GM19328 (cell line): ENCODE measurements at regions not wholly inside any gene's neighbourhood (a gene's known extent, or its start where the extent isn't known, plus 50 kb on each side); places are given as distances from the start of the nearest gene placed in this dataset.
A peak's percentile ranks its signal among the peaks of the same experiment; 100 is the strongest.
"Not testable (repeated sequence)": the region's sequence is repeated elsewhere in the genome, so short reads cannot be mapped to it uniquely, and the experiment has no call there.

Source experiments
- ATAC-seq: cut with Tn5 transposase; IDR thresholded peaks from one replicate; pipeline ENCODE4 v1.9.1; 2021; ENCODE audit warnings: mild to moderate bottlenecking, moderate library complexity; ENCODE audit not compliant: unreplicated experiment

DNA sequence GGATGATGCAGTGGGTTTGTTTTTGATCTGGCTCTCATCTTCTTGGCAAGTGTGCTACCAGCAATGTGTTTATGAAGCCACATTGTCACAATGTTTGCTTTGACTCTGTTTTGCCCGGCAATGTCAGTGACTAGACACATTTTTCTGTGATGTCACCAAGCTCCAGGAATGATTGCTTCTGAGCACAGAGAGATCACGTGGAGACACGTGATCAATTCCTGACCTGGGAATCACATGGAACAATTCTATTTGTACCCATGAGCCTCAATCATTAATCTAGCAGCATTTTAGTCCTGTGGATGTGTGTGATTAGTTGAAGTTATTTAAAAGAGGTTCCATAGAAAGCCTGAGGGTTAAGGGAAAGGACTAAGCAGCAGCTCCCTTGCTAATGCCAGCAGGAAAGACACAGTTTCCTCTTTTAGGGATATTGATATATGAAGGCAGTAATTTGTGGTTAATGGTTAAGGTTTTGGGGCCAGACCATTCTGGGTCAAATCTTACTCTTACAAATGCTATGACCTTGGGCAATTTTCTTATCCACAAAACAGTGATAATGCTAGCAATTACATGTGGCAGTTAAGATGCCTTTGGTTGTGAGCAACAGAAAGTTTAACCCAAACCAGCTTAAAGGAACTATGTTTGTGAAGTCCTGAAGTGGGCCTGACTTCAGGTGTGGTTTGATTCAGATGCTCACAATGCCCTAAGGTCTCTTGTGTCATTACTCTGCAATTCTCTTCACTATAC is 59.0 kb downstream of the FASLG start:
- ATAC-seq = no peak

- ATAC-seq = no peak
Observed at GRCh38 chr1:172719066-172719627, 60.2 kb downstream of the FASLG start.

GRCh38 chr1:172719694-172720138 is 60.8 kb downstream of the FASLG start:
- ATAC-seq = no peak

- ATAC-seq = no peak
Observed at GRCh38 chr1:172720339-172720738, 61.4 kb downstream of the FASLG start.

GRCh38 chr1:172723251-172723650 is 64.3 kb downstream of the FASLG start:
- no peak for ATAC-seq

DNA sequence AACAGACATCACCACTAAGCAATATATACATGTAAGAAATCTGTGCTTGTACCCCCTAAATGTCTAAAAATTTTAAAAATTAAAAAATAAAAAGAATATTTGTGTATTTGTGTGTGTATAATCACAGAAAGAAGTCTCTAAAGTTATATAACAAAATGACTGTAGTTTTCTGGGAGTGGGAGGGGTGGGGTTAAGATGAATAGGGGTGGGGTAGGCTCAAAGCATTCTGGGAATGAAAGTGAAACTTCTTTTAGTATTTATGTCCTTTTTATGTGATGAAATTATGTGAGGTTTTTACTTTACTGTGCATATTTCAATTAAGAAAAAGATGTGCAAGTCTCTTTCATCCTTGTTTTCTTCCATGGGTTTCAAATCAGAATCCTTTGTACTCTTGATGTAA is 65.3 kb downstream of the FASLG start:
- no peak for ATAC-seq

DNA sequence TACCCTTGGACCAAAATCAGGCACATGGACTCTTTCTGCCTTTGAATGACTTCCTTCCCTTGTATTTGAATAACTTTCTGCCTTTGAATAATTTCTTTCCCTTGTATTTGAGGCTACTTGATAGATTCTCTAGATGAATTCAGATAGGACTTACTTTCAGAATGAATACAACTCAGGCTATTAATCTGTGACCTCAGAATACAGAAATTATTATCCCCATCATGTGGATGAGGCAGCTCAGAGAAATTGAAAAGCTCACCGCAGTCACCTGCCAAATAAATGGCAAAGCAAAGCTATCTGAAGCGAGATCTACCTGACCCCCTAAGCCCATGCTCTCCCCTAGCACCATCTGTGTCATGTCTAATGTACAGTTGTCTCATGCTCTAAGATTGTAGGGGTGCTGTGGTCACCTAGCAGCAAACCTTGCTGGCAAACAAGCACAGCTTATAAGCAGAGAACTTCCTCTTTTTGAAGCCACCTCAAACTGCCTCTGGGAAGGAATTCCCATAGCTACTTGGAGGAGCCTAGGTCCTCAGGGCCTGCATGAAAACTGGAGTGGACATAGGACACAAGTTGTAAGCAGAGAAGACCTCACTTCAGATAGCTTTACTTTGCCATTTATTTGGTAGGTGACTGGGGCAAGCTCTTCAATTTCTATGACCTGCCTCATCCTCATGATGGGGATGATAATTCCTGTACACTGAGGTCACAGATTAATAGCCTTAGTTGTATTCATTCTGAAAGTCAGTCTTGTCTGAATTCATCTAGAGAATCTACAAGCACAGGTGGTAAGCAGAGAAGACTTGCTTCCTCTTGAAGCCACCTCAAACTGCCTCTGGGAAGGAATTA is 66.1 kb downstream of the FASLG start:
- peak; percentile 83 for ATAC-seq

DNA sequence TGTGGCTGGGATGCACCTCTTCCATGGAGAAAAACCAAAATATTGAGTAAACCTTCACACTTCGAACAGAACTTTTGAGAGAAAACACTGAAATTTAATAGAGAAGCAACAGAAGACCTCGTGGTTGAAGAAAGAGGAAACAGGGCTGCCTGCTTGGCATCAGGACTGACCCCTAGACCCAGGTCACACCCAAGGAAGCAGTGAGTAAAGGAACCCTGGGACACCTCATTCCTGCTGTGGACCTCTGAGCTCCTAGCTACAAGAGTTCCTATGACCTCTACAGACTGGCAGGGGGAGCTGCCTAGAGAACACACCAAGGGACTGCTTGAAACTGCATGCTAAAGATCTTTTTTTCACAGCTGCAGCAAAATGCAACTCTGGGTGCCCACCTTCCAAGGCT is 67.8 kb downstream of the FASLG start:
- no peak for ATAC-seq

DNA sequence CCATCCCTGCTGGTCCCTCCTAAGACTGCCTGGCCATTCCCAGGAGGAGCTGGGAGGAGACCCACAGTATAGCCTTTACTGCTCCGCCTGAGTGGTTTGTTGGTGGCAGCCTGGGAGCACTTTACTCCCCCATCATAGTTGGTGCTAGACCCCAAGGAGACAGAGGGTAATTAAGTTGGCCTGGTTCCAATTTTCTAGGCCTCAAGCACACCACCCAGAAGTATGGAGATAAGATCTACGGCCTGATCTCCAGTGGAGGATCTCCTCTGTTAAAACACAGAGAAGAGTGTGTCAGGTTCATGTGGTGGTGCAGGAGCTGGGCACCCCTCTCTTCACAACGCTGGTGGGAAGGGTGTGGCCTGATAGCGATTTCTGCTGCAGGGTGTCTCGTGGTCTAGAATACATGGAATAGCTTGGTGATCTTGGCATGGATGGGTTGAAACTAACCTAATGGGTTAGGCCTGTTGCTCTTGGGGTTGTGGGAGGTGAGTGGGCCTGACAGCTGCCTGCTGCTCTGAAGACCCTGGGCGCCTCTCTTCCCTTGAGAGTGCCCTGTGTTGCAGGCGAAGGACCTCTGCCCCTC is 68.5 kb downstream of the FASLG start:
- ATAC-seq = no peak

GRCh38 chr1:172727956-172728603 is 69.2 kb downstream of the FASLG start:
- ATAC-seq = no peak

GRCh38 chr1:172728705-172729104 is 69.8 kb downstream of the FASLG start:
- not testable (repeated sequence) for ATAC-seq

- ATAC-seq = no peak
Observed at GRCh38 chr1:172732427-172732826, 73.5 kb downstream of the FASLG start.

GRCh38 chr1:172733815-172734214 is 74.9 kb downstream of the FASLG start:
- ATAC-seq = no peak

GRCh38 chr1:172738389-172738788 is 79.5 kb downstream of the FASLG start:
- ATAC-seq = no peak

DNA sequence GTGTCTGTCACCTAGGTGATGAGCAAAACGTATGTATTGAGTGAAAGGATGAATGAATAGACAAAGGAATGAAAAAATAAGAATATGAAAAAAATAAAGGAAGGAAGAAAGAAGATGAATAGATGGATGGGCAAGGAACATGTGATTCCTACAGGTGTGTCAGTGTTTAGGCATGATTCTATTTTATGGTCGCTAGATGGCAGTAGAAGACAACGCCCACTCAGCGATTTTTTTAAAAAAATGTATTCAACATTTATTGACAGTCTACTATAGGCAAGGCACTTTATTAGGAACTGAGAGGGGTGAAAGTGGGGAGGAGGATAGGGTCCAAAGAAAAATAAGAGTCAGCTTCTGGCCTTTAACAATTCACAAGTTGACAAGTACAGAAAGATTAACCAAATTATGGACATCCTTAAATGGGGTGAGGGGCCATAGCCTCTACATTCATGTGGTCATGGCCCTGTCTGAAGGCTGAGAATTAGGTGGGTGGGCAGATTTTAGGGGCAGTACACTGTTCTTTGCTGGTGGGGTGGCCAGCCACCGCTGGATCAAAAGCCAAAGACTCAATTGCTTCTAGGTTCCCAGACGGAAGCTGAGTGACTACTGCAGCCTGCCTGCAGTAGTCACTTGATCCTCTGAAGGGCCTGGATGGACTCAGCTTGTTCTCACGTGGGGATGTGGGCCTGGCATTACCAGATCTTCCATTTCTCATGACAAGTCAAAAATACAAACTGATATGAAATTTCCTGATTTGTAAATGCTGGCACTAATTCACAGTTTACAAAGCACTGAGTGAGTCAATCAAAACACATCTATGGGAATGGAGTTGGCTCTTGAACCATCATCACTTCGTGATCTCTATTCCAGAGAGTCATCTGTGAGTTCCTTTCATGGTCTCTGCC is 83.9 kb downstream of the FASLG start:
- ATAC-seq = no peak

- peak; percentile 59 for ATAC-seq
Observed at GRCh38 chr1:172745014-172745413, 86.1 kb downstream of the FASLG start.

GRCh38 chr1:172746091-172746949 is 87.4 kb downstream of the FASLG start:
- peak; percentile 81 for ATAC-seq

- no peak for ATAC-seq
Observed at GRCh38 chr1:172748201-172748600, 89.3 kb downstream of the FASLG start.

DNA sequence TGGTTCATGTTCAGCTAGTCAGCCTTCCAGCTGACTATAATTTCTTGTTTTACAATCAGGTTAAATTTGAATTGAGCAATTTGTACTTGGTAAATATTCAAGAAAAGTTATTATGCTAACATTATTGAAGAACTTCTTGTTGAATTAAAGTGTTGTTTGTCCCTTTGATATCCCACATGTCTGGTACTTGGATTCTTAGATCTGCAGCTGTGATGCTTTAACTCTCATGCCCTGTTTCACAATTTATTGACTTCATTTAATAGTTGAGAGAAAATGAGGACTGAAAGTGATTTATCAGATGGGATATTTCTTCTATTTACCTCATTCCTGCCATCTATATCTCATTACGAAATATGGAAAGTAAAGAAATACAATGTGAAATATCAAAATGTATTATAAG is 92.8 kb downstream of the FASLG start:
- no peak for ATAC-seq
